Gastroesophageal sphincter (tissue), 3 donors: ENCODE measurements at regions not wholly inside any gene's neighbourhood (a gene's known extent, or its start where the extent isn't known, plus 50 kb on each side); places are given as distances from the start of the nearest gene placed in this dataset.

Source experiments
- POLR2AphosphoS5 ChIP-seq: sonication (generic); formaldehyde crosslinking; IDR thresholded peaks from one replicate; pipeline ENCODE4 v1.6.1; 2017; ENCODE audit warnings: antibody characterized with exemption
- TF ChIP-seq, protein P1 (sequence below), 4 experiments: fragments of 200-600 bp in 2 of 4; fragments of 450-650 bp in 2 of 4; sonication (generic) in 1 of 4; IDR thresholded peaks; one replicate each; pipeline ENCODE4 v1.5.1; 2017 to 2019; ENCODE audit warnings: antibody characterized with exemption in 4 of 4, mild to moderate bottlenecking in 2 of 4, moderate library complexity in 2 of 4

DNA sequence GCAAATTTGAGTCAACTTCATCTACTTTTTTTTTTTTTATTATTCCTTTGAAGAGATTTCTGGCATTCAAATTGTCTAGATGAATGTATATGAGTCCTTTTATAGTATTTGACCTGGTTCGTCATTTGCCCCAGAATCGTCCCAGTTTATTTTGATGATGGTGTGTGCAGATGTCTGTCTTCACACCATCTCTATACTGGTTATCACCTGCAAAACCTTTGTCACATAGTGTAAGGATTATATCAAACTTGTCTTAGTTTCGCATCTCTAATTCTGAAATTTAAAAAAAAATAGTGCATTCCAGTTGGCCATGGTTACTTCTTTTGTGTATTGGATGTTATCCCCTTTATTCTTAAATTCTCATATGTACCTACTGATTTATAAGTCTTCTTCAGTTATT lies 70.5 kb upstream of the CD99 start:
- TF ChIP-seq, protein P1, sequence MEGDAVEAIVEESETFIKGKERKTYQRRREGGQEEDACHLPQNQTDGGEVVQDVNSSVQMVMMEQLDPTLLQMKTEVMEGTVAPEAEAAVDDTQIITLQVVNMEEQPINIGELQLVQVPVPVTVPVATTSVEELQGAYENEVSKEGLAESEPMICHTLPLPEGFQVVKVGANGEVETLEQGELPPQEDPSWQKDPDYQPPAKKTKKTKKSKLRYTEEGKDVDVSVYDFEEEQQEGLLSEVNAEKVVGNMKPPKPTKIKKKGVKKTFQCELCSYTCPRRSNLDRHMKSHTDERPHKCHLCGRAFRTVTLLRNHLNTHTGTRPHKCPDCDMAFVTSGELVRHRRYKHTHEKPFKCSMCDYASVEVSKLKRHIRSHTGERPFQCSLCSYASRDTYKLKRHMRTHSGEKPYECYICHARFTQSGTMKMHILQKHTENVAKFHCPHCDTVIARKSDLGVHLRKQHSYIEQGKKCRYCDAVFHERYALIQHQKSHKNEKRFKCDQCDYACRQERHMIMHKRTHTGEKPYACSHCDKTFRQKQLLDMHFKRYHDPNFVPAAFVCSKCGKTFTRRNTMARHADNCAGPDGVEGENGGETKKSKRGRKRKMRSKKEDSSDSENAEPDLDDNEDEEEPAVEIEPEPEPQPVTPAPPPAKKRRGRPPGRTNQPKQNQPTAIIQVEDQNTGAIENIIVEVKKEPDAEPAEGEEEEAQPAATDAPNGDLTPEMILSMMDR (IDR thresholded peaks at IDR 0.05): no peak
- TF ChIP-seq POLR2AphosphoS5: no peak
